Loucy (cell line): ENCODE measurements at regions not wholly inside any gene's neighbourhood (a gene's known extent, or its start where the extent isn't known, plus 50 kb on each side); places are given as distances from the start of the nearest gene placed in this dataset.

Source experiments
- CTCF ChIP-seq: fragments of 200-600 bp; sonication (generic); conservative IDR thresholded peaks from 2 replicates; pipeline ENCODE4 v1.5.1; 2014; ENCODE audit warnings: mild to moderate bottlenecking, antibody characterized with exemption, low read length
- EZH2phosphoT487 ChIP-seq: fragments of 200-600 bp; IDR thresholded peaks from 2 replicates; pipeline ENCODE4 v1.6.1; 2018; ENCODE audit warnings: antibody characterized with exemption, mild to moderate bottlenecking, moderate library complexity, borderline replicate concordance

GRCh38 chr16:60246086-60246485 is 1512.0 kb upstream of the GOT2 start:
- no peak for TF ChIP-seq CTCF
- TF ChIP-seq EZH2phosphoT487: no peak
